ENCODE measurements at regions not wholly inside any gene's neighbourhood (a gene's known extent, or its start where the extent isn't known, plus 50 kb on each side); places are given as distances from the start of the nearest gene placed in this dataset.

DNA sequence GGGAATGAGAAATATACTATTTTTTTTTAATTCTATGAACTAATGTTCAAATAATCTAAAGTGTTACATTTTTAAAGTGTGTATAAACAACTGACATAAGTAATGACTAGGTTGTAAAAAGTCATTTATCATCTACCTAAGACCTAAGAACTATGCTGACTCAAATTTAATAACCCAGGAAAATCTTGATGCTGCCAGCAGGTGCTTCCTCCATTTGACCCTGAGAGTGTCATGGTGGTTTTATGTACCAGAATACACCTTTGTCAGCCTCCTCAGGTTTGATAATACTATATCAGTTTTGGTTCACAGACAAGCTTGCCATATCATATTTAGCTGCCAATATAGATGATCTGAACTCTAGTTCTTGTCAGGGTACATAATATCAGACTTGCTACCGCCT is 1151.2 kb downstream of the PCDH17 start:
- TF ChIP-seq TAF1 (IDR thresholded peaks at IDR 0.05; ENCODE audit: borderline replicate concordance, insufficient read depth, low read length) = no peak
- no peak for TF ChIP-seq POLR2AphosphoS5 (IDR thresholded peaks at IDR 0.05; ENCODE audit: low read depth, low read length)
- TF ChIP-seq, protein P1, sequence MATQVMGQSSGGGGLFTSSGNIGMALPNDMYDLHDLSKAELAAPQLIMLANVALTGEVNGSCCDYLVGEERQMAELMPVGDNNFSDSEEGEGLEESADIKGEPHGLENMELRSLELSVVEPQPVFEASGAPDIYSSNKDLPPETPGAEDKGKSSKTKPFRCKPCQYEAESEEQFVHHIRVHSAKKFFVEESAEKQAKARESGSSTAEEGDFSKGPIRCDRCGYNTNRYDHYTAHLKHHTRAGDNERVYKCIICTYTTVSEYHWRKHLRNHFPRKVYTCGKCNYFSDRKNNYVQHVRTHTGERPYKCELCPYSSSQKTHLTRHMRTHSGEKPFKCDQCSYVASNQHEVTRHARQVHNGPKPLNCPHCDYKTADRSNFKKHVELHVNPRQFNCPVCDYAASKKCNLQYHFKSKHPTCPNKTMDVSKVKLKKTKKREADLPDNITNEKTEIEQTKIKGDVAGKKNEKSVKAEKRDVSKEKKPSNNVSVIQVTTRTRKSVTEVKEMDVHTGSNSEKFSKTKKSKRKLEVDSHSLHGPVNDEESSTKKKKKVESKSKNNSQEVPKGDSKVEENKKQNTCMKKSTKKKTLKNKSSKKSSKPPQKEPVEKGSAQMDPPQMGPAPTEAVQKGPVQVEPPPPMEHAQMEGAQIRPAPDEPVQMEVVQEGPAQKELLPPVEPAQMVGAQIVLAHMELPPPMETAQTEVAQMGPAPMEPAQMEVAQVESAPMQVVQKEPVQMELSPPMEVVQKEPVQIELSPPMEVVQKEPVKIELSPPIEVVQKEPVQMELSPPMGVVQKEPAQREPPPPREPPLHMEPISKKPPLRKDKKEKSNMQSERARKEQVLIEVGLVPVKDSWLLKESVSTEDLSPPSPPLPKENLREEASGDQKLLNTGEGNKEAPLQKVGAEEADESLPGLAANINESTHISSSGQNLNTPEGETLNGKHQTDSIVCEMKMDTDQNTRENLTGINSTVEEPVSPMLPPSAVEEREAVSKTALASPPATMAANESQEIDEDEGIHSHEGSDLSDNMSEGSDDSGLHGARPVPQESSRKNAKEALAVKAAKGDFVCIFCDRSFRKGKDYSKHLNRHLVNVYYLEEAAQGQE (IDR thresholded peaks at IDR 0.05; ENCODE audit: insufficient read depth in 1 of 2, low read depth in 2 of 2, low read length in 2 of 2) = no peak
